ENCODE measurements at regions not wholly inside any gene's neighbourhood (a gene's known extent, or its start where the extent isn't known, plus 50 kb on each side); places are given as distances from the start of the nearest gene placed in this dataset.

DNA sequence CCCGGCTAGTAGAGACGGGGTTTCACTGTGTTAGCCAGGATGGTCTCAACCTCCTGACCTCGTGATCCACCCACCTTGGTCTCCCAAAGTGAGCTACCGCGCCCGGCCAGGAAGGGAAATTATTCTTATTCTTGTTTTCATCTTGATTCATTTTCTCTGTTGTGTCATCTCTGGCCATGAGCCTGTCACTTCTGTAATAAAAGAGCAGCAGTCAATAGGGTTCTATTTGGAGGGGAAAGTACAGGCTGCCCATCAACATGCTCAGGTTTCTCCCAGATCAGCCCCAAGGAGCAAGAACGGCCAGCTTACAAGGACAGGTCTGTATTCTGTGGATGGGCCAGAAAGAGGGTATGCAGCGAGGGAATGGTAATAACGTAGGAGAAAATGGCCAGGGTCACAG is 345.0 kb downstream of the PREX1 start:
- TF ChIP-seq, protein P1, sequence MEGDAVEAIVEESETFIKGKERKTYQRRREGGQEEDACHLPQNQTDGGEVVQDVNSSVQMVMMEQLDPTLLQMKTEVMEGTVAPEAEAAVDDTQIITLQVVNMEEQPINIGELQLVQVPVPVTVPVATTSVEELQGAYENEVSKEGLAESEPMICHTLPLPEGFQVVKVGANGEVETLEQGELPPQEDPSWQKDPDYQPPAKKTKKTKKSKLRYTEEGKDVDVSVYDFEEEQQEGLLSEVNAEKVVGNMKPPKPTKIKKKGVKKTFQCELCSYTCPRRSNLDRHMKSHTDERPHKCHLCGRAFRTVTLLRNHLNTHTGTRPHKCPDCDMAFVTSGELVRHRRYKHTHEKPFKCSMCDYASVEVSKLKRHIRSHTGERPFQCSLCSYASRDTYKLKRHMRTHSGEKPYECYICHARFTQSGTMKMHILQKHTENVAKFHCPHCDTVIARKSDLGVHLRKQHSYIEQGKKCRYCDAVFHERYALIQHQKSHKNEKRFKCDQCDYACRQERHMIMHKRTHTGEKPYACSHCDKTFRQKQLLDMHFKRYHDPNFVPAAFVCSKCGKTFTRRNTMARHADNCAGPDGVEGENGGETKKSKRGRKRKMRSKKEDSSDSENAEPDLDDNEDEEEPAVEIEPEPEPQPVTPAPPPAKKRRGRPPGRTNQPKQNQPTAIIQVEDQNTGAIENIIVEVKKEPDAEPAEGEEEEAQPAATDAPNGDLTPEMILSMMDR (IDR thresholded peaks at IDR 0.05; ENCODE audit: insufficient read depth, low read length): no peak
- no peak for TF ChIP-seq POLR2AphosphoS5 (IDR thresholded peaks at IDR 0.05; ENCODE audit: low read depth)
